ENCODE measurements at regions not wholly inside any gene's neighbourhood (a gene's known extent, or its start where the extent isn't known, plus 50 kb on each side); places are given as distances from the start of the nearest gene placed in this dataset.

DNA sequence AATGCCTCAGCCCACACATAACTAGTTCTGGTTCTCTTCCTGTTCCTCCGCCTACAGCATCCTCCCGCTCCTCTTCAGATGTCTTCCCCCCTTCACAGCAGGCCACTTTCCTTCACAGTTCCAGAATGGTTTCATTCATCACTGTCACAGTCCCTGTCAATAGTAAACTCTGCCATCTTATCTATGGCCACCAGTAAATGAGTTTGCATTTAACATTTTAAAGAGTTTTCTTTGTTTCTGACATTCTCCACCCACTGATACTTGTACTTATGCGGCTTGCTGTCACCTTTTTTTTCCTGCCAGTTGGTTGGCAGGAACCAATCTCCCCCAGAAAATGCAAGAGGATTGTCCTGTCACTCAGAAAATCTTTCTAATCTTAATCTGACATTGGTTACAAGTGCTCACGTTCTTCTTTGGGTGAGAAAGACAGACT lies 114.1 kb downstream of the GLUD2 start:
- TF ChIP-seq, protein P1, sequence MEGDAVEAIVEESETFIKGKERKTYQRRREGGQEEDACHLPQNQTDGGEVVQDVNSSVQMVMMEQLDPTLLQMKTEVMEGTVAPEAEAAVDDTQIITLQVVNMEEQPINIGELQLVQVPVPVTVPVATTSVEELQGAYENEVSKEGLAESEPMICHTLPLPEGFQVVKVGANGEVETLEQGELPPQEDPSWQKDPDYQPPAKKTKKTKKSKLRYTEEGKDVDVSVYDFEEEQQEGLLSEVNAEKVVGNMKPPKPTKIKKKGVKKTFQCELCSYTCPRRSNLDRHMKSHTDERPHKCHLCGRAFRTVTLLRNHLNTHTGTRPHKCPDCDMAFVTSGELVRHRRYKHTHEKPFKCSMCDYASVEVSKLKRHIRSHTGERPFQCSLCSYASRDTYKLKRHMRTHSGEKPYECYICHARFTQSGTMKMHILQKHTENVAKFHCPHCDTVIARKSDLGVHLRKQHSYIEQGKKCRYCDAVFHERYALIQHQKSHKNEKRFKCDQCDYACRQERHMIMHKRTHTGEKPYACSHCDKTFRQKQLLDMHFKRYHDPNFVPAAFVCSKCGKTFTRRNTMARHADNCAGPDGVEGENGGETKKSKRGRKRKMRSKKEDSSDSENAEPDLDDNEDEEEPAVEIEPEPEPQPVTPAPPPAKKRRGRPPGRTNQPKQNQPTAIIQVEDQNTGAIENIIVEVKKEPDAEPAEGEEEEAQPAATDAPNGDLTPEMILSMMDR (IDR thresholded peaks at IDR 0.05; ENCODE audit: low read depth, low read length), result no peak
- no peak for TF ChIP-seq EZH2phosphoT487 (IDR thresholded peaks at IDR 0.05; ENCODE audit: low read depth)
